SU-DHL-6 (cell line): ENCODE measurements at regions not wholly inside any gene's neighbourhood (a gene's known extent, or its start where the extent isn't known, plus 50 kb on each side); places are given as distances from the start of the nearest gene placed in this dataset.

Experiments
- H2AFZ ChIP-seq: fragments of 200-600 bp; sonication (generic); 2 replicates; pipeline ENCODE4 v1.6.1; 2014; ENCODE audit warnings: low read depth, mild to moderate bottlenecking, moderate library complexity, mixed read lengths, antibody characterized with exemption, low read length; ENCODE audit not compliant: severe bottlenecking
- H3F3A ChIP-seq: fragments of 200-600 bp; shearing (Covaris generic); 2 replicates; pipeline ENCODE4 v1.6.0; 2016; ENCODE audit warnings: antibody characterized with exemption, mild to moderate bottlenecking; ENCODE audit not compliant: insufficient read depth
- H3K27ac ChIP-seq: fragments of 200-600 bp; sonication (generic); 2 replicates; pipeline ENCODE4 v1.5.1; 2016; ENCODE audit warnings: low read depth, mild to moderate bottlenecking, low read length, moderate library complexity, mixed read lengths
- H3K27me3 ChIP-seq: fragments of 200-600 bp; sonication (generic), shearing (Covaris generic); 2 replicates; pipeline ENCODE4 v1.6.0; 2014; ENCODE audit warnings: mild to moderate bottlenecking, low read length
- H3K36me3 ChIP-seq: fragments of 200-600 bp; sonication (generic); 2 replicates; pipeline ENCODE4 v1.6.1; 2014; ENCODE audit warnings: mild to moderate bottlenecking, low read length, mixed read lengths
- H3K4me2 ChIP-seq: fragments of 300-600, 200-600 bp; shearing (Covaris generic), sonication (generic); 2 replicates; pipeline ENCODE4 v1.6.0; 2014; ENCODE audit warnings: low read length, low read depth, mild to moderate bottlenecking; ENCODE audit not compliant: poor library complexity, severe bottlenecking
- H3K4me3 ChIP-seq: fragments of 200-600 bp; sonication (generic); 2 replicates; pipeline ENCODE4 v1.5.1; 2014; ENCODE audit warnings: antibody characterized with exemption, low read length, mild to moderate bottlenecking, mixed read lengths; ENCODE audit not compliant: insufficient read depth, poor library complexity, severe bottlenecking
- H3K79me2 ChIP-seq: fragments of 200-600 bp; sonication (generic); 2 replicates; pipeline ENCODE4 v1.6.1; 2014; ENCODE audit warnings: mild to moderate bottlenecking, low read length, moderate library complexity; ENCODE audit not compliant: insufficient read depth
- H3K9ac ChIP-seq: fragments of 200-600 bp; sonication (generic); 2 replicates; pipeline ENCODE4 v1.7.0; 2014; ENCODE audit warnings: mild to moderate bottlenecking, low read length
- H3K9me2 ChIP-seq: fragments of 200-600 bp; sonication (generic); replicated peaks from 2 replicates; pipeline ENCODE4 v1.6.1; 2014; ENCODE audit warnings: low read length; ENCODE audit not compliant: insufficient read depth
- H3K9me3 ChIP-seq: fragments of 200-600 bp; sonication (generic); 2 replicates; pipeline ENCODE4 v1.6.1; 2014; ENCODE audit warnings: low read length, mixed read lengths; ENCODE audit not compliant: insufficient read depth
- H4K20me1 ChIP-seq: fragments of 200-600 bp; sonication (generic); 2 replicates; pipeline ENCODE4 v1.6.1; 2014; ENCODE audit warnings: low read depth, mild to moderate bottlenecking, antibody characterized with exemption, low read length, moderate library complexity, mixed read lengths
- EZH2phosphoT487 ChIP-seq: fragments of 200-600 bp; sonication (generic), shearing (Covaris generic); conservative IDR thresholded peaks from 2 replicates; pipeline ENCODE4 v1.6.1; 2018; ENCODE audit warnings: mild to moderate bottlenecking, antibody characterized with exemption, low read length, moderate library complexity, mixed read lengths
- TF ChIP-seq, protein P1 (sequence below): fragments of 200-600 bp; sonication (generic); IDR thresholded peaks from one replicate; pipeline ENCODE4 v1.5.1; 2017; ENCODE audit warnings: antibody characterized with exemption, mild to moderate bottlenecking, low read length, moderate library complexity; ENCODE audit not compliant: insufficient read depth, poor library complexity, severe bottlenecking

DNA sequence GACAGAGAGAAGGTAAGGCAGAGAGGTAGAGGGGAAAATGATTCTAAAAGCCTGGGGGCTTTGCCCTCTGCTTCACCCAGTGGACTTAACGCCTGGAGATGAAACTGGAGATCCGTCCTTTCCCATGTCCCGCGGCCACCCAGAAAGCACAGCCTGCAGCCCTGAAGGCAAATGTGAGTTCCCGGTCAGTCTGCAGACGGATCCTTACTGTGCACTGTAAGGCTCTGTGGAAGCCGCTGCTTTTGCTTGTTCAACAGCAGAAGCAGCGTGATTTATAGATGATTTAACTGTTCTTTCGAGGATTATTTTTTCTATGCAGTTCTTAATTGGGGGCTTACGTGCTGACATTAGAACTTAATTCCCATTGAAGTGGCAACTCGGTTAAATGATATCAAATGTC, 290.4 kb downstream of the FOXL1 start:
- TF ChIP-seq, protein P1, sequence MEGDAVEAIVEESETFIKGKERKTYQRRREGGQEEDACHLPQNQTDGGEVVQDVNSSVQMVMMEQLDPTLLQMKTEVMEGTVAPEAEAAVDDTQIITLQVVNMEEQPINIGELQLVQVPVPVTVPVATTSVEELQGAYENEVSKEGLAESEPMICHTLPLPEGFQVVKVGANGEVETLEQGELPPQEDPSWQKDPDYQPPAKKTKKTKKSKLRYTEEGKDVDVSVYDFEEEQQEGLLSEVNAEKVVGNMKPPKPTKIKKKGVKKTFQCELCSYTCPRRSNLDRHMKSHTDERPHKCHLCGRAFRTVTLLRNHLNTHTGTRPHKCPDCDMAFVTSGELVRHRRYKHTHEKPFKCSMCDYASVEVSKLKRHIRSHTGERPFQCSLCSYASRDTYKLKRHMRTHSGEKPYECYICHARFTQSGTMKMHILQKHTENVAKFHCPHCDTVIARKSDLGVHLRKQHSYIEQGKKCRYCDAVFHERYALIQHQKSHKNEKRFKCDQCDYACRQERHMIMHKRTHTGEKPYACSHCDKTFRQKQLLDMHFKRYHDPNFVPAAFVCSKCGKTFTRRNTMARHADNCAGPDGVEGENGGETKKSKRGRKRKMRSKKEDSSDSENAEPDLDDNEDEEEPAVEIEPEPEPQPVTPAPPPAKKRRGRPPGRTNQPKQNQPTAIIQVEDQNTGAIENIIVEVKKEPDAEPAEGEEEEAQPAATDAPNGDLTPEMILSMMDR, result no peak
- no peak for TF ChIP-seq EZH2phosphoT487
- H3K27me3 ChIP-seq, result no peaks in the 10 kb centered on the region
- no peaks in the 10 kb centered on the region for H3K9me2 ChIP-seq
- no peak overlapping the region for H3K4me2 ChIP-seq
- H2AFZ ChIP-seq, result no peak overlapping the region
- no peak overlapping the region for H3K4me3 ChIP-seq
- H3K79me2 ChIP-seq, result no peaks in the 10 kb centered on the region
- no peak overlapping the region for H3K9ac ChIP-seq
- H3K36me3 ChIP-seq, result no peaks in the 10 kb centered on the region
- H4K20me1 ChIP-seq, result no peaks in the 10 kb centered on the region
- H3K27ac ChIP-seq, result no peak overlapping the region
- no peaks in the 10 kb centered on the region for H3F3A ChIP-seq
- no peaks in the 10 kb centered on the region for H3K9me3 ChIP-seq

DNA sequence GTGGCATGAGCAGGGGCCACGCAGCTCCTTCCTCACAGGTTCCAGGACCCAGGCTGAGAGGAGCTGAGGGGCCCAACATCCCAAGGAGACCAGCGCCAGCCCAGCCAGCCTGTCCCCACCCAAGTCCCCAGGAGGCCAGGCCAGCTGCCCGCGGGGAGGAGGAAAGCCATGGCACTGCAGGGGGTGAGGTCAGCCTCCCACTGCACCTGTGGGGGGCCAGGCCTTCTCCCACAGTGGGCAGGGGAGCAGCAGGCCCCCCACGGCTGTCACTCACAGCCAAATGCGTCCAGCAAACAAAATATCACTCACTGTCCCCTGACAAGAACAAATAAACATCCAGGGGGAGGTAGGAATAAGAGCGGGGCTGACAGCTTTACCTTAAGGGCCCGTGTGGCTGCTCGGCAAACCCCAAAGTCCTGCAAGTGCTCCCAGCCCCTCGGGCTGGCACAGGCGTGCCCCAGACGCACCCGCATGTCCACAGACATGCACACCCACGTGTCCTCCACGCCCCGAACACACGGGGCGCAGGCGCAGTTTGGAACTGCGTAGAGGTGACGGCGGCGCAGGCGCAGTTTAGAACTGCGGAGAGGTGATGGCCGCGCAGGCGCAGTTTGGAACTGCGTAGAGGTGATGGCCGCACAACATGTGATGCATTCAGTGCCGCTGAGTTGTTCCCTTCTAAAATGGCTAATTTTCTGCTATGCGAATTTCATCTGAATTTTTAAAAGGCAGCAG, 291.1 kb downstream of the FOXL1 start:
- no peaks in the 10 kb centered on the region for H4K20me1 ChIP-seq
- no peak for TF ChIP-seq EZH2phosphoT487
- TF ChIP-seq, protein P1, result no peak
- H3K4me2 ChIP-seq, result no peak overlapping the region
- no peak overlapping the region for H3K27ac ChIP-seq
- no peak overlapping the region for H3K9ac ChIP-seq
- H3K4me3 ChIP-seq, result no peak overlapping the region
- no peaks in the 10 kb centered on the region for H3F3A ChIP-seq
- H2AFZ ChIP-seq, result no peak overlapping the region
- H3K36me3 ChIP-seq, result no peaks in the 10 kb centered on the region
- H3K9me3 ChIP-seq, result no peaks in the 10 kb centered on the region
- no peaks in the 10 kb centered on the region for H3K27me3 ChIP-seq
- no peaks in the 10 kb centered on the region for H3K9me2 ChIP-seq
- H3K79me2 ChIP-seq, result no peaks in the 10 kb centered on the region

DNA sequence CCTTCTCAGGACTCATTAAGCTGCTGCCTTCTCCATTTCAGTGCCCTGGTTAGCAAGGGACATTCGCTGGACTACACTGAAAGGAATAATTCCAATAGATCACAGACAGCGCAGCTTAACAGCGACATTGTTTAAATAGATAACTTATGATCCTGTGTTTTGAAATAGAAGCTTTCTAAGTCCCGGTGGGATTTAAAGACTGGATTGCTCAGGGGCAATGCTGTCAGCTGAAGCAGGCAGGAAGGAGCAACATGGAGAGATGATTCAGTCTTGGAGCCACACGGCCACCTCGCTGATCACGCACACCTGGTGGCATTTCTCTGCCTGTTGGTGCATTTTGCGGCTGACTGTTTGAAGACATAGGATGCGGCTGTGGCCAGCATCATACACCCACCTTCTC, 292.0 kb downstream of the FOXL1 start:
- Histone ChIP-seq H3K9me2 (no peaks in the 10 kb centered on the region), H3F3A (no peaks in the 10 kb centered on the region), H3K27me3 (no peaks in the 10 kb centered on the region), H2AFZ (no peak overlapping the region), H3K79me2 (no peaks in the 10 kb centered on the region), H3K27ac (no peak overlapping the region), H3K4me2 (no peak overlapping the region), H3K9ac (no peak overlapping the region), H3K9me3 (no peaks in the 10 kb centered on the region), H3K4me3 (no peak overlapping the region), H3K36me3 (no peaks in the 10 kb centered on the region), H4K20me1 (no peaks in the 10 kb centered on the region)
- no peak for TF ChIP-seq EZH2phosphoT487
- TF ChIP-seq, protein P1, result no peak
